Uterus (tissue), 2 donors: ENCODE measurements at regions not wholly inside any gene's neighbourhood (a gene's known extent, or its start where the extent isn't known, plus 50 kb on each side); places are given as distances from the start of the nearest gene placed in this dataset.

Source experiments
- POLR2A ChIP-seq, 2 donors: fragments of 450-650 bp; IDR thresholded peaks; one replicate each; pipeline ENCODE4 v1.6.1; 2016; ENCODE audit warnings: antibody characterized with exemption in 2 of 2, mild to moderate bottlenecking in 1 of 2, moderate library complexity in 1 of 2
- TF ChIP-seq, protein P1 (sequence below), 4 experiments: fragments of 200-600 bp in 2 of 4; fragments of 450-650 bp in 2 of 4; sonication (generic) in 2 of 4; IDR thresholded peaks; one replicate each; pipeline ENCODE4 v1.5.1; 2016 to 2019; ENCODE audit warnings: antibody characterized with exemption in 4 of 4, mild to moderate bottlenecking in 2 of 4, moderate library complexity in 1 of 4

DNA sequence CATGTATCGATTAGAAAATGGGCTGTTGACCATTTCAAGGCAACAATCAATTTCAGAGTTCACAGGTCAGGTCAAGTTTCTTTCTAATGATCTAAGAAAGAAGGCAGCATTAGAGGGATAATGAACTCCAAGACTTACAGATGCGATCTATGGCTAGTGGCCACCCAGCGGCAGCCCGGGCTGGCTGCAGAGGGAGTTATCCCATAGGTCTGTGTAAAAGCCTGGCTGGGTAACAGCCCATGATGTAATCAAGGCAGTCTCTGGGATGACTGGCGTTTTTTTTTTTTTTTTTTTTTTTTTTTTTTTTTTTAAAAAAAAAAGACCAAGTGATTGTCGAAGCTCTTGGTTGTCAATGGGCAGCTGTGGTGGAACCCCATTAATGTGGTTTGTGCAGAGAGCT lies 171.1 kb upstream of the SKOR2 start:
- no peak for TF ChIP-seq POLR2A (IDR thresholded peaks at IDR 0.05)
- TF ChIP-seq, protein P1, sequence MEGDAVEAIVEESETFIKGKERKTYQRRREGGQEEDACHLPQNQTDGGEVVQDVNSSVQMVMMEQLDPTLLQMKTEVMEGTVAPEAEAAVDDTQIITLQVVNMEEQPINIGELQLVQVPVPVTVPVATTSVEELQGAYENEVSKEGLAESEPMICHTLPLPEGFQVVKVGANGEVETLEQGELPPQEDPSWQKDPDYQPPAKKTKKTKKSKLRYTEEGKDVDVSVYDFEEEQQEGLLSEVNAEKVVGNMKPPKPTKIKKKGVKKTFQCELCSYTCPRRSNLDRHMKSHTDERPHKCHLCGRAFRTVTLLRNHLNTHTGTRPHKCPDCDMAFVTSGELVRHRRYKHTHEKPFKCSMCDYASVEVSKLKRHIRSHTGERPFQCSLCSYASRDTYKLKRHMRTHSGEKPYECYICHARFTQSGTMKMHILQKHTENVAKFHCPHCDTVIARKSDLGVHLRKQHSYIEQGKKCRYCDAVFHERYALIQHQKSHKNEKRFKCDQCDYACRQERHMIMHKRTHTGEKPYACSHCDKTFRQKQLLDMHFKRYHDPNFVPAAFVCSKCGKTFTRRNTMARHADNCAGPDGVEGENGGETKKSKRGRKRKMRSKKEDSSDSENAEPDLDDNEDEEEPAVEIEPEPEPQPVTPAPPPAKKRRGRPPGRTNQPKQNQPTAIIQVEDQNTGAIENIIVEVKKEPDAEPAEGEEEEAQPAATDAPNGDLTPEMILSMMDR (IDR thresholded peaks at IDR 0.05), result no peak
